ENCODE measurements at regions not wholly inside any gene's neighbourhood (a gene's known extent, or its start where the extent isn't known, plus 50 kb on each side); places are given as distances from the start of the nearest gene placed in this dataset.

GRCh38 chr4:128502818-128503527, 215.4 kb upstream of the PGRMC2 start:
- no peaks in the 10 kb centered on the region for H3F3A ChIP-seq (ENCODE audit: insufficient read depth, low read depth)
- H4K20me1 ChIP-seq (ENCODE audit: insufficient read depth), result no peaks in the 10 kb centered on the region
- TF ChIP-seq EZH2 (IDR thresholded peaks at IDR 0.05; ENCODE audit: low read depth) (no peak), CTCF (conservative IDR thresholded peaks at IDR 0.05) (no peak)
- no TSS peak for BruUV-seq (replicated peaks)
- H3K4me1 ChIP-seq (replicated peaks; ENCODE audit: insufficient read depth), result no peaks in the 10 kb centered on the region
- H3K9me2 ChIP-seq (ENCODE audit: insufficient read depth), result no peaks in the 10 kb centered on the region
- H3K4me3 ChIP-seq, result no peak overlapping the region
- H3K79me2 ChIP-seq (ENCODE audit: low read depth), result no peaks in the 10 kb centered on the region
- no peak overlapping the region for H3K4me2 ChIP-seq
- H3K27me3 ChIP-seq (ENCODE audit: insufficient read depth, low read depth), result no peaks in the 10 kb centered on the region
- H2AFZ ChIP-seq, result no peak overlapping the region
- POLR2A ChIA-PET (ENCODE audit: unreplicated experiment), result interaction anchor here (0.6 kb wide), 1 partner anchor 33 kb away, joined by 13 read pairs; no protein-coding TSS in a partner anchor
- no peak overlapping the region for H3K27ac ChIP-seq
- intact Hi-C loops (cut with micrococcal nuclease; ENCODE audit: unreplicated experiment), result loop anchor here (1.0 kb wide), 1 partner anchor 41 kb away; no protein-coding TSS in a partner anchor
- no peak for DNase-seq
- CTCF ChIA-PET, result no interaction called here
- H3K9me3 ChIP-seq (ENCODE audit: insufficient read depth, low read depth), result no peaks in the 10 kb centered on the region
- H3K36me3 ChIP-seq (ENCODE audit: low read depth), result no peaks in the 10 kb centered on the region

GRCh38 chr4:128501239-128501638, 213.6 kb upstream of the PGRMC2 start:
- no peaks in the 10 kb centered on the region for H3K9me2 ChIP-seq (ENCODE audit: insufficient read depth)
- intact Hi-C loops (cut with micrococcal nuclease; ENCODE audit: unreplicated experiment), result no loop called here
- POLR2A ChIA-PET (ENCODE audit: unreplicated experiment), result interaction anchor here (0.6 kb wide), 1 partner anchor 36 kb away, joined by 3 read pairs; no protein-coding TSS in a partner anchor
- H3K4me1 ChIP-seq (replicated peaks; ENCODE audit: insufficient read depth), result no peaks in the 10 kb centered on the region
- H3K36me3 ChIP-seq (ENCODE audit: low read depth), result no peaks in the 10 kb centered on the region
- no peak for TF ChIP-seq EZH2 (IDR thresholded peaks at IDR 0.05; ENCODE audit: low read depth)
- TF ChIP-seq CTCF (conservative IDR thresholded peaks at IDR 0.05), result no peak
- no peaks in the 10 kb centered on the region for H3K27me3 ChIP-seq (ENCODE audit: insufficient read depth, low read depth)
- H3K27ac ChIP-seq, result no peak overlapping the region
- H2AFZ ChIP-seq, result no peak overlapping the region
- CTCF ChIA-PET, result no interaction called here
- no peak overlapping the region for H3K4me3 ChIP-seq
- BruUV-seq (replicated peaks), result no TSS peak
- H3K9me3 ChIP-seq (ENCODE audit: insufficient read depth, low read depth), result no peaks in the 10 kb centered on the region
- H3F3A ChIP-seq (ENCODE audit: insufficient read depth, low read depth), result no peaks in the 10 kb centered on the region
- H4K20me1 ChIP-seq (ENCODE audit: insufficient read depth), result no peaks in the 10 kb centered on the region
- no peak for DNase-seq
- H3K79me2 ChIP-seq (ENCODE audit: low read depth), result no peaks in the 10 kb centered on the region
- H3K4me2 ChIP-seq, result no peak overlapping the region

- Histone ChIP-seq H2AFZ (no peak overlapping the region), H3K4me2 (no peak overlapping the region), H3K9me2 (ENCODE audit: insufficient read depth) (no peaks in the 10 kb centered on the region), H3F3A (ENCODE audit: insufficient read depth, low read depth) (no peaks in the 10 kb centered on the region), H3K27ac (no peak overlapping the region), H3K36me3 (ENCODE audit: low read depth) (no peaks in the 10 kb centered on the region), H4K20me1 (ENCODE audit: insufficient read depth) (no peaks in the 10 kb centered on the region), H3K4me3 (no peak overlapping the region), H3K27me3 (ENCODE audit: insufficient read depth, low read depth) (no peaks in the 10 kb centered on the region), H3K79me2 (ENCODE audit: low read depth) (no peaks in the 10 kb centered on the region), H3K9me3 (ENCODE audit: insufficient read depth, low read depth) (no peaks in the 10 kb centered on the region), H3K4me1 (replicated peaks; ENCODE audit: insufficient read depth) (no peaks in the 10 kb centered on the region)
- no peak for TF ChIP-seq CTCF (conservative IDR thresholded peaks at IDR 0.05)
- TF ChIP-seq EZH2 (IDR thresholded peaks at IDR 0.05; ENCODE audit: low read depth), result no peak
- POLR2A ChIA-PET (ENCODE audit: unreplicated experiment), result no interaction called here
- CTCF ChIA-PET, result no interaction called here
- intact Hi-C loops (cut with micrococcal nuclease; ENCODE audit: unreplicated experiment), result no loop called here
- DNase-seq, result no peak
- BruUV-seq (replicated peaks), result no TSS peak
These were observed 200.6 kb upstream of the PGRMC2 start for GRCh38 chr4:128488055-128488705.
